ENCODE measurements at regions not wholly inside any gene's neighbourhood (a gene's known extent, or its start where the extent isn't known, plus 50 kb on each side); places are given as distances from the start of the nearest gene placed in this dataset.

DNA sequence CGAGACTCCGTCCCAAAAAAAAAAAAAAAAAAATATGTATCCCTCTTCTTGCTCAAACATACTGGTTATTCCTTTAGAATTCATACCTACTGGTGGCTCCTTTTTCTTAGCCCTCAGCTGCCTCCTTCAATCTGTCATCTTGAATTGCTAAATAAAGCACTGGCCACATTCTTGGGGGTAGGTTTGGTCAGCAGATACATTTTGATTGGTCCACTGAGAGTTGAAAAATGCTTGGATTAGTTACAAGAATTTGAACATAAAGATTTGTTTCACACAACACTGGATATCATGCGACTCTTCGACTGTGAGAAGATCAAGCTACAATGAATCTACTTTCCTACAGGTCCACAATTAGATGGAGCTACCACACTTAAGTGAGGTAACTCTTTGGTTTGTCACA, 906.1 kb upstream of the SLC39A10 start:
- Histone ChIP-seq H3K9ac (ENCODE audit: low read length) (no peak overlapping the region), H3K4me3 (ENCODE audit: low read length) (no peak overlapping the region), H3K9me2 (replicated peaks; ENCODE audit: low read length) (no peaks in the 10 kb centered on the region), H3K27me3 (ENCODE audit: low read length) (no peaks in the 10 kb centered on the region), H3K27ac (ENCODE audit: low read length) (no peak overlapping the region), H3K4me2 (ENCODE audit: low read length) (no peak overlapping the region), H4K20me1 (ENCODE audit: low read length) (no peaks in the 10 kb centered on the region), H3F3A (ENCODE audit: low read length, unreplicated experiment) (no peaks in the 10 kb centered on the region), H3K79me2 (ENCODE audit: low read length) (no peaks in the 10 kb centered on the region), H2AFZ (ENCODE audit: low read length) (no peak overlapping the region), H3K36me3 (ENCODE audit: low read depth, low read length) (no peaks in the 10 kb centered on the region), H3K9me3 (ENCODE audit: low read length) (no peaks in the 10 kb centered on the region), H3K4me1 (ENCODE audit: insufficient read depth, low read length) (no peaks in the 10 kb centered on the region)
- BruUV-seq (replicated peaks): no TSS peak
- no peak for ATAC-seq
- no peak for TF ChIP-seq EZH2 (IDR thresholded peaks at IDR 0.05; ENCODE audit: low read length, unreplicated experiment)
- no peak for DNase-seq
- intact Hi-C loops (cut with micrococcal nuclease): no loop called here
- CTCF ChIA-PET: no interaction called here
- POLR2A ChIA-PET (ENCODE audit: unreplicated experiment): interaction anchor here (0.6 to 0.7 kb wide), 2 partner anchors 8 to 176 kb away, joined by 3 to 4 read pairs; no protein-coding TSS in a partner anchor

DNA sequence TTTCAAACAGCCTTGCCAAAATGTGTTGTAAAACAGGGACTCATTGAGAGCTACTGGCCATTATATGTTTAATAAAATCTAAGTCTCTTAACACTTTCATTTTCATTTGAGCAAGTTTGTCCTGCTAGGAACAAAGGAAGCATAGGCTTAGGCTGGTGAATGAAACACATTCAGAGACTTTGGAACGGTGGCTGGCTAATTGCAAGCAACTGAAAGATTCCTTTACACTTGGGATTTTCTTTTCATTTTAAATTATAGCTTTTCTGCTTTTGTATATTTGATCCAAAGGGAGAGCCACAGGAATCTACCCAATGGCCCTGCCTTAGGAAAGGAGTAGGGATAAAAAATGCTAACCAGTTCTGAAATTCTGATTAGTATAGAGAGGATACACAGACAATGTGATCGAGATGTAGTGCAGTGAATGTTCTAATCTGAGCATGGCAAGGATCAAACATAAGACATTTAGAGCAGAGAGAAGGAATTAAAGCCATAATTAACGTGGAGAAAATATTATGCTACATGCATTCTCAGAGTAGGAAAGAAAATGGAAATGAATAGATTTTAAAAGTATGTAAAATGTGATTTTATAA, 911.4 kb upstream of the SLC39A10 start:
- Histone ChIP-seq H3K9me2 (replicated peaks; ENCODE audit: low read length) (no peaks in the 10 kb centered on the region), H3K27ac (ENCODE audit: low read length) (no peak overlapping the region), H3F3A (ENCODE audit: low read length, unreplicated experiment) (no peaks in the 10 kb centered on the region), H3K9ac (ENCODE audit: low read length) (no peak overlapping the region), H3K4me1 (ENCODE audit: insufficient read depth, low read length) (no peaks in the 10 kb centered on the region), H3K79me2 (ENCODE audit: low read length) (no peaks in the 10 kb centered on the region), H3K9me3 (ENCODE audit: low read length) (no peaks in the 10 kb centered on the region), H3K27me3 (ENCODE audit: low read length) (no peaks in the 10 kb centered on the region), H3K36me3 (ENCODE audit: low read depth, low read length) (no peaks in the 10 kb centered on the region), H2AFZ (ENCODE audit: low read length) (peak overlapping the region; percentile 3; the same call in 1 of the 2 replicates), H3K4me3 (ENCODE audit: low read length) (no peak overlapping the region), H4K20me1 (ENCODE audit: low read length) (no peaks in the 10 kb centered on the region), H3K4me2 (ENCODE audit: low read length) (no peak overlapping the region)
- CTCF ChIA-PET: no interaction called here
- TF ChIP-seq EZH2phosphoT487 (IDR thresholded peaks at IDR 0.05; ENCODE audit: borderline replicate concordance, low read length) (no peak), EZH2 (IDR thresholded peaks at IDR 0.05; ENCODE audit: low read length, unreplicated experiment) (no peak)
- TF ChIP-seq, protein P1, sequence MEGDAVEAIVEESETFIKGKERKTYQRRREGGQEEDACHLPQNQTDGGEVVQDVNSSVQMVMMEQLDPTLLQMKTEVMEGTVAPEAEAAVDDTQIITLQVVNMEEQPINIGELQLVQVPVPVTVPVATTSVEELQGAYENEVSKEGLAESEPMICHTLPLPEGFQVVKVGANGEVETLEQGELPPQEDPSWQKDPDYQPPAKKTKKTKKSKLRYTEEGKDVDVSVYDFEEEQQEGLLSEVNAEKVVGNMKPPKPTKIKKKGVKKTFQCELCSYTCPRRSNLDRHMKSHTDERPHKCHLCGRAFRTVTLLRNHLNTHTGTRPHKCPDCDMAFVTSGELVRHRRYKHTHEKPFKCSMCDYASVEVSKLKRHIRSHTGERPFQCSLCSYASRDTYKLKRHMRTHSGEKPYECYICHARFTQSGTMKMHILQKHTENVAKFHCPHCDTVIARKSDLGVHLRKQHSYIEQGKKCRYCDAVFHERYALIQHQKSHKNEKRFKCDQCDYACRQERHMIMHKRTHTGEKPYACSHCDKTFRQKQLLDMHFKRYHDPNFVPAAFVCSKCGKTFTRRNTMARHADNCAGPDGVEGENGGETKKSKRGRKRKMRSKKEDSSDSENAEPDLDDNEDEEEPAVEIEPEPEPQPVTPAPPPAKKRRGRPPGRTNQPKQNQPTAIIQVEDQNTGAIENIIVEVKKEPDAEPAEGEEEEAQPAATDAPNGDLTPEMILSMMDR (conservative IDR thresholded peaks at IDR 0.05; ENCODE audit: low read depth, low read length): no peak
- ATAC-seq (no peak), DNase-seq (no peak)
- POLR2A ChIA-PET (ENCODE audit: unreplicated experiment): interaction anchor here (0.5 kb wide), 1 partner anchor 12 kb away, joined by 12 read pairs; no protein-coding TSS in a partner anchor
- no TSS peak for BruUV-seq (replicated peaks)
- intact Hi-C loops (cut with micrococcal nuclease): loop anchor here (2.0 kb wide), 1 partner anchor 49 kb away; no protein-coding TSS in a partner anchor

DNA sequence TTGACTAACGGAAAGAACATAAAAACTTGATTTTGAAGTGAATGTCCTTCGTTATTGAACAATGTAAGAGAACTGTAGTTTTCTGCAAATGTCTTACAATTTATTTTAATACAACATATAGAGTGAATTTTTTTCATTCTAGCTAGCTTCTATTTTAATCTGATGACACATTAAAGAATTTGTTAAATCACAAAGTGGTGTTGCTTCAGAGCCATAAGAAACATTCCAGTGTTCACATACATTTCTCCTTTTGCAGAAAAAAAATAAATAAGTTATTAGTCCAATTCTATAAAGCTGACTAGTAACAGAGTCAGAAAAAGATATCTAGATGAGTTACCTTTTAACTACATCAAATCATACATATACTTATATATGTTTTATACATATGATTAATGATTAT, 914.3 kb upstream of the SLC39A10 start:
- no peak for ATAC-seq
- H3K27me3 ChIP-seq (ENCODE audit: low read length): no peaks in the 10 kb centered on the region
- H3K79me2 ChIP-seq (ENCODE audit: low read length): no peaks in the 10 kb centered on the region
- no peak overlapping the region for H3K4me2 ChIP-seq (ENCODE audit: low read length)
- DNase-seq: no peak
- no peaks in the 10 kb centered on the region for H3K9me3 ChIP-seq (ENCODE audit: low read length)
- H3K27ac ChIP-seq (ENCODE audit: low read length): no peak overlapping the region
- H3F3A ChIP-seq (ENCODE audit: low read length, unreplicated experiment): no peaks in the 10 kb centered on the region
- H3K4me1 ChIP-seq (ENCODE audit: insufficient read depth, low read length): no peaks in the 10 kb centered on the region
- H3K4me3 ChIP-seq (ENCODE audit: low read length): no peak overlapping the region
- no peak overlapping the region for H3K9ac ChIP-seq (ENCODE audit: low read length)
- intact Hi-C loops (cut with micrococcal nuclease): no loop called here
- H4K20me1 ChIP-seq (ENCODE audit: low read length): no peaks in the 10 kb centered on the region
- H3K9me2 ChIP-seq (replicated peaks; ENCODE audit: low read length): no peaks in the 10 kb centered on the region
- ChIA-PET POLR2A (ENCODE audit: unreplicated experiment) (interaction anchor here (1.0 kb wide), 1 partner anchor 576 kb away, joined by 3 read pairs; no protein-coding TSS in a partner anchor), CTCF (no interaction called here)
- no peak overlapping the region for H2AFZ ChIP-seq (ENCODE audit: low read length)
- no peak for TF ChIP-seq EZH2 (IDR thresholded peaks at IDR 0.05; ENCODE audit: low read length, unreplicated experiment)
- TF ChIP-seq EZH2phosphoT487 (IDR thresholded peaks at IDR 0.05; ENCODE audit: borderline replicate concordance, low read length): no peak
- TF ChIP-seq, protein P1 (conservative IDR thresholded peaks at IDR 0.05; ENCODE audit: low read depth, low read length): no peak
- no TSS peak for BruUV-seq (replicated peaks)
- no peaks in the 10 kb centered on the region for H3K36me3 ChIP-seq (ENCODE audit: low read depth, low read length)
